GM12878 (cell line): ENCODE measurements at regions not wholly inside any gene's neighbourhood (a gene's known extent, or its start where the extent isn't known, plus 50 kb on each side); places are given as distances from the start of the nearest gene placed in this dataset.

Experiments used
- ATAC-seq: fragments of 200-7000 bp; cut with Tn5 transposase; 3 replicates; pipeline ENCODE4 v1.9.1; 2020; ENCODE audit warnings: mild to moderate bottlenecking, moderate library complexity
- BruUV-seq: library from RNA; stranded (reverse); fragments of 400-500 nt; replicated peaks from 2 replicates; lab custom pipeline; 2021; lab: Mats Ljungman, UMichigan
- CTCF ChIA-PET: fragments of 300-600 bp; sonication (Branson Sonifier 250); formaldehyde crosslinking; extraction: SDS; loops from one replicate; lab custom pipeline; 2021; ENCODE audit warnings: inconsistent platforms; lab: Yijun Ruan, JAX
- POLR2A ChIA-PET: fragments of 350-600 bp; formaldehyde crosslinking; extraction: SDS; loops from one replicate; lab custom pipeline; 2021; ENCODE audit warnings: inconsistent platforms; lab: Charles Lee
- RAD21 ChIA-PET: fragments of 300-600 bp; sonication (Branson Sonifier 250); formaldehyde crosslinking; loops from one replicate; lab custom pipeline; 2023; ENCODE audit warnings: antibody characterized with exemption; ENCODE audit not compliant: unreplicated experiment; lab: Charles Lee
- SMC1A ChIA-PET: fragments of 300-600 bp; sonication (Branson Sonifier 250); formaldehyde crosslinking; loops from one replicate; lab custom pipeline; 2023; ENCODE audit not compliant: unreplicated experiment, uncharacterized antibody; lab: Charles Lee
- DNase-seq: peaks from one replicate; pipeline ENCODE4 v3.0.0-alpha.2; 2011; ENCODE audit warnings: low read depth, low spot score
- FAIRE-seq: peaks from 3 replicates; lab custom pipeline; 2011; peaks lifted over from hg19 to GRCh38; lab: Jason Lieb, UNC
- H2AFZ ChIP-seq: 2 replicates; pipeline ENCODE4 v1.6.0; 2011; ENCODE audit warnings: low read depth, low read length, control low read depth; ENCODE audit not compliant: control insufficient read depth
- H3K27ac ChIP-seq: 2 replicates; pipeline ENCODE4 v1.5.1; 2011; ENCODE audit warnings: control low read depth; ENCODE audit not compliant: control insufficient read depth, insufficient read depth
- H3K27me3 ChIP-seq, 2 experiments: replicated peaks in 1 of 2; 2 replicates each; pipeline versions ENCODE4 v1.6.0 to v1.6.1; 2011; ENCODE audit warnings: low read length in 1 of 2; ENCODE audit not compliant: control insufficient read depth in 2 of 2, insufficient read depth in 2 of 2
- H3K36me3 ChIP-seq, 2 experiments: 2 replicates each; pipeline ENCODE4 v1.5.1; 2011; ENCODE audit warnings: low read length in 1 of 2; ENCODE audit not compliant: control insufficient read depth in 2 of 2, insufficient read depth in 2 of 2
- H3K4me1 ChIP-seq: 2 replicates; pipeline ENCODE4 v1.6.1; 2011; ENCODE audit warnings: mild to moderate bottlenecking, low read length, moderate library complexity, mixed read lengths; ENCODE audit not compliant: control insufficient read depth, insufficient read depth
- H3K4me2 ChIP-seq: 2 replicates; pipeline ENCODE4 v1.6.0; 2011; ENCODE audit warnings: control low read depth; ENCODE audit not compliant: control insufficient read depth, insufficient read depth
- H3K4me3 ChIP-seq: fragments of 200-600 bp; sonication (generic); 2 replicates; pipeline ENCODE4 v1.5.1; 2016
- H3K79me2 ChIP-seq: 2 replicates; pipeline ENCODE4 v1.6.0; 2011; ENCODE audit warnings: low read length; ENCODE audit not compliant: control insufficient read depth, insufficient read depth
- H3K9ac ChIP-seq: 2 replicates; pipeline ENCODE4 v1.8.0; 2011; ENCODE audit warnings: low read length, control low read depth, mixed read lengths; ENCODE audit not compliant: control insufficient read depth, insufficient read depth
- H3K9me3 ChIP-seq: replicated peaks from 3 replicates; pipeline ENCODE4 v1.5.1; 2011; ENCODE audit warnings: mild to moderate bottlenecking, low read length; ENCODE audit not compliant: control insufficient read depth, insufficient read depth
- H4K20me1 ChIP-seq: 2 replicates; pipeline ENCODE4 v1.6.0; 2011; ENCODE audit not compliant: control insufficient read depth, insufficient read depth
- BCL11A ChIP-seq: IDR thresholded peaks from 2 replicates; pipeline ENCODE4 v1.6.1; 2011; ENCODE audit warnings: low read depth, low read length
- CBX5 ChIP-seq: sonication (generic); IDR thresholded peaks from 2 replicates; pipeline ENCODE4 v1.6.1; 2016; ENCODE audit warnings: low read depth, moderate library complexity, mild to moderate bottlenecking, inconsistent platforms
- CHD2 ChIP-seq: IDR thresholded peaks from 2 replicates; pipeline ENCODE4 v1.6.1; 2011; ENCODE audit warnings: low read depth, low read length, improper control_type of control experiment, borderline replicate concordance
- DPF2 ChIP-seq: fragments of 450-650 bp; IDR thresholded peaks from 2 replicates; pipeline ENCODE4 v1.6.1; 2017; ENCODE audit warnings: mild to moderate bottlenecking
- EGR1 ChIP-seq, 2 experiments: IDR thresholded peaks; 1 replicate in 1 of 2; 2 replicates in 1 of 2; pipeline ENCODE4 v1.6.1; 2011 to 2012; ENCODE audit warnings: low read depth in 2 of 2, low read length in 2 of 2, borderline replicate concordance in 1 of 2, mild to moderate bottlenecking in 1 of 2, moderate library complexity in 1 of 2
- FOXM1 ChIP-seq: IDR thresholded peaks from 2 replicates; pipeline ENCODE4 v1.6.1; 2012; ENCODE audit warnings: low read depth, mild to moderate bottlenecking, inconsistent platforms, low read length, moderate library complexity
- HDGF ChIP-seq: fragments of 450-650 bp; IDR thresholded peaks from 2 replicates; pipeline ENCODE4 v1.6.1; 2016; ENCODE audit warnings: antibody characterized with exemption
- NFXL1 ChIP-seq: fragments of 450-650 bp; IDR thresholded peaks from 2 replicates; pipeline ENCODE4 v1.6.1; 2017; ENCODE audit warnings: antibody characterized with exemption, mild to moderate bottlenecking, borderline replicate concordance
- PAX5 ChIP-seq: IDR thresholded peaks from 2 replicates; pipeline ENCODE4 v1.6.1; 2011; ENCODE audit warnings: low read depth, low read length, borderline replicate concordance
- RB1 ChIP-seq: fragments of 450-650 bp; formaldehyde crosslinking; IDR thresholded peaks from 2 replicates; pipeline ENCODE4 v1.6.1; 2017; ENCODE audit warnings: mild to moderate bottlenecking, borderline replicate concordance
- SMC3 ChIP-seq: IDR thresholded peaks from 2 replicates; pipeline ENCODE4 v1.6.1; 2011; ENCODE audit warnings: low read length, improper control_type of control experiment, borderline replicate concordance
- SREBF1 ChIP-seq: IDR thresholded peaks from 2 replicates; pipeline ENCODE4 v1.6.1; 2012; ENCODE audit warnings: mild to moderate bottlenecking, low read length
- SREBF2 ChIP-seq: IDR thresholded peaks from 2 replicates; pipeline ENCODE4 v1.6.1; 2012; ENCODE audit warnings: mild to moderate bottlenecking, low read length
- SRF ChIP-seq, 2 experiments: IDR thresholded peaks; 2 replicates each; pipeline ENCODE4 v1.6.1; 2011; ENCODE audit warnings: low read depth in 2 of 2, low read length in 2 of 2, mild to moderate bottlenecking in 1 of 2, moderate library complexity in 1 of 2
- TAF1 ChIP-seq: IDR thresholded peaks from 2 replicates; pipeline ENCODE4 v1.6.1; 2011; ENCODE audit warnings: mild to moderate bottlenecking, low read depth, low read length, borderline replicate concordance
- YY1 ChIP-seq: IDR thresholded peaks from 2 replicates; pipeline ENCODE4 v1.6.1; 2011; ENCODE audit warnings: low read depth, mild to moderate bottlenecking, low read length
- ZNF384 ChIP-seq: IDR thresholded peaks from 2 replicates; pipeline ENCODE4 v1.6.1; 2012; ENCODE audit warnings: low read depth, mild to moderate bottlenecking, low read length, improper control_type of control experiment, borderline replicate concordance
- ZZZ3 ChIP-seq: IDR thresholded peaks from 2 replicates; pipeline ENCODE4 v1.6.1; 2011; ENCODE audit warnings: low read depth; ENCODE audit not compliant: control insufficient read depth, insufficient read length
- WGBS: methylation state at CpG from one replicate; pipeline ENCODE4 v1.1.6; 2016; ENCODE audit warnings: low lambda C conversion rate; ENCODE audit not compliant: insufficient replicate concordance, insufficient coverage; ENCODE audit errors: missing lambda C conversion rate; 5-methylcytosine and 5-hydroxymethylcytosine counted together
- in situ Hi-C: fragments of 300-500 bp; cut with MboI; formaldehyde crosslinking; loops from 9 replicates; pipeline ENCODE4 v1.14.3; 2018; ENCODE audit warnings: mixed read lengths
- intact Hi-C: fragments of 100-400 bp; cut with micrococcal nuclease; formaldehyde crosslinking; loops from one replicate; pipeline ENCODE4 v1.14.2; 2022; ENCODE audit not compliant: unreplicated experiment
- TF ChIP-seq, protein P1 (sequence below): IDR thresholded peaks from 2 replicates; pipeline ENCODE4 v1.6.1; 2012; ENCODE audit warnings: low read depth, low read length, improper control_type of control experiment
- TF ChIP-seq, protein P2 (sequence below): IDR thresholded peaks from 2 replicates; pipeline ENCODE4 v1.6.1; 2011; ENCODE audit warnings: low read depth, low read length, improper control_type of control experiment, borderline replicate concordance

DNA sequence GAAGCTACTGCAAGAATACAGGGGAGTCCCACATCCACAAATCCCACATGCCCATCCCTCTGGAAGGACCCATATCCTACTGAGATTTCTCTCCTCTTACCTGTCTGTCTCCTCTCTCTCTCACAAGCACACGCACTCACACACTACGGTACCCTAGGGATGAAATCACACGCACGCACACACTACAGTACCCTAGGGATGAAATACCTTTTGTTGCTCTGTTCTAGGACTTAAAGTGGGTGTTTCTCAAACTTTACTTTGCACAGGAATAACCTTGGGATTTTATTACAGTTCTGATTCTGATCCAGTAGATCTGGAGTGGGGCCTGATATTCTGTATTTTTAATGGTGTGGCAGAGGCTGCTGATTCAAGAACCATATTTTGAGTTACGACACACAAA, 622.2 kb upstream of the ZNF385D start:
- ChIA-PET POLR2A (interaction anchor here (0.6 kb wide), 1 partner anchor 11 kb away, joined by 3 read pairs; no protein-coding TSS in a partner anchor), RAD21 (no interaction called here), CTCF (no interaction called here), SMC1A (no interaction called here)
- no peak overlapping the region for H3K4me2 ChIP-seq
- H3K9me3 ChIP-seq = no peaks in the 10 kb centered on the region
- H3K79me2 ChIP-seq = no peaks in the 10 kb centered on the region
- H3K4me1 ChIP-seq = no peaks in the 10 kb centered on the region
- H3K4me3 ChIP-seq = no peak overlapping the region
- H3K27me3 ChIP-seq = peaks cover 6 to 8% of the 10 kb centered on the region in 2 experiments; a peak in 3 of 4 replicates
- no peak overlapping the region for H3K9ac ChIP-seq
- in situ Hi-C loops (no loop called here), intact Hi-C loops (no loop called here)
- BruUV-seq = no TSS peak
- 92% methylated on average over 5 of the region's 5 CpGs for WGBS
- H4K20me1 ChIP-seq = no peaks in the 10 kb centered on the region
- ATAC-seq (no peak), FAIRE-seq (no peak), DNase-seq (no peak)
- H3K36me3 ChIP-seq = no peaks in the 10 kb centered on the region
- no peak for TF ChIP-seq ZZZ3
- no peak overlapping the region for H2AFZ ChIP-seq
- H3K27ac ChIP-seq = no peak overlapping the region

DNA sequence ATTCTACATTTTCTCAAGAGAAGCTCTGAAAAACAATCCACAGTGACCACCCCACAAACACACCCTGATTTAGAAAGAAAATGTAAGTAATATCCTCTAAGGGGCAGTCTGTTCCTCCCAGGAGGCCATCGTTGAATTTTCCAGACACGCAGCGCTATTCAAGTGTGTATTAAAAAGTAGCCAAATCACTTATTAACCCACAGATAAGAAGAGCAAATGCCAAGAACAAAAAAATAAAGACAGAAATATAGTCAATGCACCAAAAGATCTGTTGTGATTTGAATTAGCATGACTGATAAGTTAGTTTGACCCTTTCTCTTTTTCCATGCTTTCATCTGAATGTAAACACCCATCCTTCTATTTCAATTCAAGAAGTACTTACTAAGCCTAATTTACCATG, 622.8 kb upstream of the ZNF385D start:
- RAD21 ChIA-PET = no interaction called here
- H3K4me2 ChIP-seq = no peak overlapping the region
- WGBS = 86% methylated on average over 3 of the region's 3 CpGs
- peaks cover 6 to 8% of the 10 kb centered on the region in 2 experiments; a peak in 3 of 4 replicates for H3K27me3 ChIP-seq
- POLR2A ChIA-PET = no interaction called here
- SMC1A ChIA-PET = no interaction called here
- no TSS peak for BruUV-seq
- CTCF ChIA-PET = no interaction called here
- FAIRE-seq = no peak
- H3K4me1 ChIP-seq = no peaks in the 10 kb centered on the region
- in situ Hi-C loops (no loop called here), intact Hi-C loops (no loop called here)
- no peaks in the 10 kb centered on the region for H3K79me2 ChIP-seq
- H2AFZ ChIP-seq = no peak overlapping the region
- no peak overlapping the region for H3K27ac ChIP-seq
- no peak for ATAC-seq
- no peak overlapping the region for H3K4me3 ChIP-seq
- H3K9ac ChIP-seq = no peak overlapping the region
- H3K9me3 ChIP-seq = no peaks in the 10 kb centered on the region
- no peaks in the 10 kb centered on the region for H4K20me1 ChIP-seq
- DNase-seq = no peak
- H3K36me3 ChIP-seq = no peaks in the 10 kb centered on the region
- TF ChIP-seq SREBF1 (no peak), BCL11A (no peak), DPF2 (no peak), SRF (IDR thresholded peaks at IDR 0.05; ENCODE audit: low read depth in 2 of 2, low read length in 2 of 2) (no peak), TAF1 (no peak), HDGF (no peak), CBX5 (no peak), FOXM1 (no peak), RB1 (no peak), EGR1 (IDR thresholded peaks at IDR 0.05; ENCODE audit: borderline replicate concordance in 1 of 2, low read depth in 2 of 2, low read length in 2 of 2) (no peak), NFXL1 (no peak), SMC3 (no peak), YY1 (no peak), CHD2 (no peak), SREBF2 (no peak), ZNF384 (no peak), PAX5 (no peak)
- TF ChIP-seq, protein P1, sequence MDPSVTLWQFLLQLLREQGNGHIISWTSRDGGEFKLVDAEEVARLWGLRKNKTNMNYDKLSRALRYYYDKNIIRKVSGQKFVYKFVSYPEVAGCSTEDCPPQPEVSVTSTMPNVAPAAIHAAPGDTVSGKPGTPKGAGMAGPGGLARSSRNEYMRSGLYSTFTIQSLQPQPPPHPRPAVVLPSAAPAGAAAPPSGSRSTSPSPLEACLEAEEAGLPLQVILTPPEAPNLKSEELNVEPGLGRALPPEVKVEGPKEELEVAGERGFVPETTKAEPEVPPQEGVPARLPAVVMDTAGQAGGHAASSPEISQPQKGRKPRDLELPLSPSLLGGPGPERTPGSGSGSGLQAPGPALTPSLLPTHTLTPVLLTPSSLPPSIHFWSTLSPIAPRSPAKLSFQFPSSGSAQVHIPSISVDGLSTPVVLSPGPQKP = no peak
- TF ChIP-seq, protein P2, sequence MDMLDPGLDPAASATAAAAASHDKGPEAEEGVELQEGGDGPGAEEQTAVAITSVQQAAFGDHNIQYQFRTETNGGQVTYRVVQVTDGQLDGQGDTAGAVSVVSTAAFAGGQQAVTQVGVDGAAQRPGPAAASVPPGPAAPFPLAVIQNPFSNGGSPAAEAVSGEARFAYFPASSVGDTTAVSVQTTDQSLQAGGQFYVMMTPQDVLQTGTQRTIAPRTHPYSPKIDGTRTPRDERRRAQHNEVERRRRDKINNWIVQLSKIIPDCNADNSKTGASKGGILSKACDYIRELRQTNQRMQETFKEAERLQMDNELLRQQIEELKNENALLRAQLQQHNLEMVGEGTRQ = no peak
